ENCODE measurements at regions not wholly inside any gene's neighbourhood (a gene's known extent, or its start where the extent isn't known, plus 50 kb on each side); places are given as distances from the start of the nearest gene placed in this dataset.
"Not testable (repeated sequence)": the region's sequence is repeated elsewhere in the genome, so short reads cannot be mapped to it uniquely, and the experiment has no call there.

DNA sequence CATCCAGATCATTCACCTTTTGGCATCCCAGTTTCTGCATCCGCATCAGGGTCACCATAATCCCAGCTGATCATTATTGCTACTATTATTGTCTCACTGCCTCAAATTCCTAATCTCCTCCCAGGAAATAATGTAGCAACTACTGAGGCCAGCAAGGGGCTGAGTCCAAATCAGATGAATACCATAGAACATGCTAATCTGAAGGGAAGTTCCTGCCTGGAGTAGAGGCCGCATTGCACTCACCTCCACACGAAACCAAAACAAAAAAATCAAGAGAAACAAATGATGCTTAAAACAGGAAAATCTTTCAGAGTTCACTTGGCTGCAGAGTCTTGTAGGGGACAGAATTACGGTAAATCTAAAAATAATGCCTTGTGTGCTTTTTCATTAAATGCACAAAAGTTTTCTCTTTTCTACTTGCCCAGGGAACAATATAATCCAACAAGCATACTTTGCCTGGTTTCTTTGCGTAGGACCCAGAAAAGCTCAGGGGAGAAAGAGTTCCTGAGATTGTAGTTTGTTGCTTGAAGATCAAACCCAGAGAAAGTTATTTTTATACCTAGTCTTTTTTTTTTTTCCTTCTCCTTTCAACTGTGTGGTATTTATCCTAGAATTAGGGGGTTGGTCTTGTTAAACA is 87.7 kb upstream of the KLF4 start:
- WGBS (ENCODE audit: insufficient coverage): 100% methylated on average over 1 of the region's 5 CpGs
- DNase-seq (ENCODE audit: low read depth in 4 of 6, low spot score in 6 of 6): no peak
- Histone ChIP-seq H3K9me3 (ENCODE audit: control insufficient read depth, insufficient read depth, low read length) (no peaks in the 10 kb centered on the region), H3K36me3 (ENCODE audit: control insufficient read depth, insufficient read depth, low read length) (no peaks in the 10 kb centered on the region), H3K27me3 (ENCODE audit: control insufficient read depth, insufficient read depth, low read length) (no peaks in the 10 kb centered on the region), H3K4me3 (ENCODE audit: low read depth, low read length) (no peak overlapping the region), H3K4me1 (ENCODE audit: control insufficient read depth, insufficient read depth, low read length) (no peaks in the 10 kb centered on the region), H3K27ac (ENCODE audit: low read depth, low read length) (no peak overlapping the region)

DNA sequence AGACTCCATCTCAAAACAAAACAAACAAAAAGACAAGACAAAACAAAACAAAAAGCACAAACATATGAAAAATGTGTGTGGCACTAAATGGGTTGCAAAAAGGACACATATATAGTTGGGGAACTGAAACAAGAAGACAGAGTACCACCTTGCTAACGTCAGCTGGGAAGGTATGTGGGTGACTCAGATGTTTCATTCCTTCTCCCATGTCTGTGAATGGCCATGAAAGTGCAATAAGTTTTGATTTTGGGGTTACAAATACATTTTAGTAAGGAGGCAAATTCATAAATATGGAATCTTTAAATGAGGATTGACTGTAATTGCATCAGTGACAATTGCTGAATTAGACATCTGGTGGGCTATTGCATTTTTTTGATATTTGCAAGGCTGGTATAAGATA is 81.6 kb upstream of the KLF4 start:
- H3K36me3 ChIP-seq (ENCODE audit: control insufficient read depth, insufficient read depth, low read length): no peaks in the 10 kb centered on the region
- no peaks in the 10 kb centered on the region for H3K9me3 ChIP-seq (ENCODE audit: control insufficient read depth, insufficient read depth, low read length)
- 80% methylated on average over 1 of the region's 1 CpG for WGBS (ENCODE audit: insufficient coverage)
- H3K27ac ChIP-seq (ENCODE audit: low read depth, low read length): no peak overlapping the region
- no peak overlapping the region for H3K4me3 ChIP-seq (ENCODE audit: low read depth, low read length)
- no peak for DNase-seq (ENCODE audit: low read depth in 4 of 6, low spot score in 6 of 6)
- H3K4me1 ChIP-seq (ENCODE audit: control insufficient read depth, insufficient read depth, low read length): no peaks in the 10 kb centered on the region
- no peaks in the 10 kb centered on the region for H3K27me3 ChIP-seq (ENCODE audit: control insufficient read depth, insufficient read depth, low read length)

DNA sequence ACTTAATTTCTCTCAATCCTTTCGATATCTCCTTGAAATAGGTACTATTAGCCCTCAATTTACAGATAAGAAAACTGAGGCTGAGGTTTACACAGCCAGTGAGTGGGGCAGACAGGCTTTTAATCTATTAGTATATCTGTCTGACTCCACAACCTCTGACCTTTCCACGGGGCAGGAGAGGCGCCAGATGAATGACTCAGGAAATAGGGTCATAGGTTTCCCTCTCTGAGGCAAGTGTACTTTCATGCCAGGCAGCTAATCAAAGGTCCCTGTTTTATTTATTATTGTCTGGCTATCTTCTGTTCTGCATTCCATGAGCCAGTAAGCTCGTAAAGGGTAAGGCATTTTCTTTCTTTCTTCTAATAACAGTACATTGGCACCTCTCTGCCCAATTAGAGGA is 79.6 kb upstream of the KLF4 start:
- 50% methylated on average over 2 of the region's 4 CpGs for WGBS (ENCODE audit: insufficient coverage)
- no peak for DNase-seq (ENCODE audit: low read depth in 4 of 6, low spot score in 6 of 6)
- no peaks in the 10 kb centered on the region for H3K27me3 ChIP-seq (ENCODE audit: control insufficient read depth, insufficient read depth, low read length)
- no peak overlapping the region for H3K4me3 ChIP-seq (ENCODE audit: low read depth, low read length)
- no peaks in the 10 kb centered on the region for H3K36me3 ChIP-seq (ENCODE audit: control insufficient read depth, insufficient read depth, low read length)
- no peaks in the 10 kb centered on the region for H3K4me1 ChIP-seq (ENCODE audit: control insufficient read depth, insufficient read depth, low read length)
- no peaks in the 10 kb centered on the region for H3K9me3 ChIP-seq (ENCODE audit: control insufficient read depth, insufficient read depth, low read length)
- no peak overlapping the region for H3K27ac ChIP-seq (ENCODE audit: low read depth, low read length)

DNA sequence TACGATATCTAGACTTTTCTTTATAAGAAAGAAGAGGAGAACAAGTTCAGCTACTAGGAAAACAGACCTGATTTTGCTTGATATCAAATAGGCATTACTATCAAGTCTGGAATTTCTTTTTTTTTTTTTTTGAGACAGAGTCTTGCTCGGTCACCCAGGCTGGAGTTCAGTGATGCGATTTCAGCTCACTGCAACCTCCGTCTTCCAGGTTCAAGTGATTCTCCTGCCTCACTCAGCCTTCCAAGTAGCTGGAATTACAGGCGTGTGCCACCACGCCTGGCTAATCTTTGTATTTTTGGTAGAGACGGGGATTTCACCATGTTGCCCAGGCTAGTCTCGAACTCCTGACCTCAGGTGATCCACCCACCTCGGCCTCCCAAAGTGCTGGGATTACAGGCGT is 78.8 kb upstream of the KLF4 start:
- not testable (repeated sequence) for DNase-seq (ENCODE audit: low read depth in 4 of 6, low spot score in 6 of 6); H3K4me1 ChIP-seq (ENCODE audit: control insufficient read depth, insufficient read depth, low read length); H3K36me3 ChIP-seq (ENCODE audit: control insufficient read depth, insufficient read depth, low read length); H3K27ac ChIP-seq (ENCODE audit: low read depth, low read length); H3K4me3 ChIP-seq (ENCODE audit: low read depth, low read length); H3K27me3 ChIP-seq (ENCODE audit: control insufficient read depth, insufficient read depth, low read length); H3K9me3 ChIP-seq (ENCODE audit: control insufficient read depth, insufficient read depth, low read length)
- 96% methylated on average over 4 of the region's 10 CpGs for WGBS (ENCODE audit: insufficient coverage)

DNA sequence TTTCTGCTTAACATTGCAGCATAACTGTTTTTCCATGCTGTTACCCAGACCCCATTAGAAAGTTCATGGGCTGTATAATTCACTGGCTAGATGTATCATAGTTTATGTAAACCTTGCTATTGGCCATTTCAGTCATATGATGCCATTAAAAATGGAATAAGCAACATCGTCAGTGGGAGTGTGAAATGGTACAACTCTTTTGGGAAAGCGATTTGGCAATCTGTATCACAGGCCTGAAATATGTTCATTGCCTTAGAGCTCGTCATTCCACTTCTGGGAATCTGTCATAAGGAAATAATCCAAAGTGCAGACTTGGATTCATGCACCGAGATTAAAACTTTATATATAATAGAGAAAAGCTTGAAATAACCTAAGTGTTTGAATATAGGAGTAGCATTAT is 77.9 kb upstream of the KLF4 start:
- H3K27me3 ChIP-seq (ENCODE audit: control insufficient read depth, insufficient read depth, low read length): no peaks in the 10 kb centered on the region
- peak in 1 of 6 donors; percentile 74 for DNase-seq (ENCODE audit: low read depth in 4 of 6, low spot score in 6 of 6)
- no peaks in the 10 kb centered on the region for H3K36me3 ChIP-seq (ENCODE audit: control insufficient read depth, insufficient read depth, low read length)
- WGBS (ENCODE audit: insufficient coverage): 100% methylated on average over 2 of the region's 4 CpGs
- no peak overlapping the region for H3K4me3 ChIP-seq (ENCODE audit: low read depth, low read length)
- no peak overlapping the region for H3K27ac ChIP-seq (ENCODE audit: low read depth, low read length)
- H3K4me1 ChIP-seq (ENCODE audit: control insufficient read depth, insufficient read depth, low read length): no peaks in the 10 kb centered on the region
- H3K9me3 ChIP-seq (ENCODE audit: control insufficient read depth, insufficient read depth, low read length): no peaks in the 10 kb centered on the region

DNA sequence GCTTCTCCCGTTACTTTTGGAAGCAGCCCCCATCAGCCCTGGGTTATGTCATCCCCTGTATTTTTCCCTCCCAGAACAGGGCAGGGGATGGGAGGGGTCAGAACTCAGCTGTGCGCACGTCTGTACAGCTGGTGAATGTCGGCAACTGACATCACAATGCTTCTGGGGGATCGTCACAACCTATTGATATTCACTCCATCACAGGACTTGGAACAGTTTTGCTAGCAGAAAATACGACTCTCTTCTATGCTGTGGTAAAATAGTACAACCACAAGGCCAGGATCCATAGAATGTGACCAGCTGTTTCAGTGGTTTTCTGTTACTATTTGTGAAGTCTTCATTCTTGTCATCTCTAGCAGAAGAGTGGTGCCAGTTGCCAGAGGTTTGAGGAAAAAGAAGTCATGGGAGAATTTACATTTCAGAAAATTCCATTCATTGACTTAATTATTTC is 77.1 kb upstream of the KLF4 start:
- Histone ChIP-seq H3K27ac (ENCODE audit: low read depth, low read length) (no peak overlapping the region), H3K4me1 (ENCODE audit: control insufficient read depth, insufficient read depth, low read length) (no peaks in the 10 kb centered on the region), H3K4me3 (ENCODE audit: low read depth, low read length) (no peak overlapping the region), H3K27me3 (ENCODE audit: control insufficient read depth, insufficient read depth, low read length) (no peaks in the 10 kb centered on the region), H3K36me3 (ENCODE audit: control insufficient read depth, insufficient read depth, low read length) (no peaks in the 10 kb centered on the region), H3K9me3 (ENCODE audit: control insufficient read depth, insufficient read depth, low read length) (no peaks in the 10 kb centered on the region)
- WGBS (ENCODE audit: insufficient coverage): 64% methylated on average over 4 of the region's 6 CpGs
- peak in 1 of 6 donors; percentile 71 for DNase-seq (ENCODE audit: low read depth in 4 of 6, low spot score in 6 of 6)

DNA sequence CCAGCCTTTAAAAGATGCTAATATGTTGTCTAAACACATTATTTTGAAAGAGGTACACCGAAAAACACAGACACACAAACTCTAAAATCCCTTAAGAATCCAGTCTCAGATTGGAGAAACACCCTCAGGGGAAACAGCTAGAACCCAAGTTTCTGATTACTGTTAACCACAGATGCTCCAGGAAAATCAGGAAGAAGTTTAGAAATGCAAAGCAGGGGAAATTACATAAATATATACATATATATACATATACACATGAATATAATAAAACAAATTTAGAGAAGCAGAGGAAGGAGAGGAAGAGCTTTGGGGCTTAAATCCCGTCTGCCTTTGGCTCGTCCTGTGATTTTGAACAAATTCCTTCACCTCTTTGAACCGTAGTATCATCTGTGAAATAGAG is 73.2 kb upstream of the KLF4 start:
- no peaks in the 10 kb centered on the region for H3K9me3 ChIP-seq (ENCODE audit: control insufficient read depth, insufficient read depth, low read length)
- H3K4me1 ChIP-seq (ENCODE audit: control insufficient read depth, insufficient read depth, low read length): no peaks in the 10 kb centered on the region
- H3K4me3 ChIP-seq (ENCODE audit: low read depth, low read length): no peak overlapping the region
- WGBS (ENCODE audit: insufficient coverage): no CpG with 5 or more reads among the region's 4 CpGs
- H3K27ac ChIP-seq (ENCODE audit: low read depth, low read length): no peak overlapping the region
- no peak for DNase-seq (ENCODE audit: low read depth in 4 of 6, low spot score in 6 of 6)
- H3K36me3 ChIP-seq (ENCODE audit: control insufficient read depth, insufficient read depth, low read length): no peaks in the 10 kb centered on the region
- H3K27me3 ChIP-seq (ENCODE audit: control insufficient read depth, insufficient read depth, low read length): no peaks in the 10 kb centered on the region

DNA sequence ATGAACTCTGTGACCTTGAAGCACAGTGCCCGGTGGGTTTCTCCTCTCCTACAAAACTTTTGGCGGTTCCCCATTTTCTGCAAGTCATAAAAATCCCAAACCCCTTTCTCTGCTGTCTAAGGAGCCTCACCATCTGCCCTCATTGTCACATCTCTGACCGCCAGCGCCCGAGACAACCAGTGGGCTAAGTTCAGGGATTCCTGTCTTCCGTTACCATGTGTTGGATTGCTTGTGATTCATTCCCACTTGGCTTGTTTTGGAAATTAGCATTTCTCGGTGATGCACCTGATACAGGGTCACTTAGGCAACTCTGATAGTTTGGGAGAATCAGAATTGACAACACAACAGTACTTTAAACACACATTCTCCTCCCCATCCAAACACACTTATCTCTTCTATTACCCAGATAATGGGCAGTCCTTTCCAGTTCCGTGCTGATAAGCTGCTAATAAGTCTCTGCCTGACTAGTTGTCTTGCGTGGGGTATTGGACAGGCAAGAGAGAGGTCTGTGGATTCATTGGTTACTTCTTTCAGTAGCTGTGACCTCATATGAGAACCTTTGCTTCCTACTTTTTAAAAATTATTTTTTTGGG is 70.0 kb upstream of the KLF4 start:
- Histone ChIP-seq H3K4me1 (ENCODE audit: control insufficient read depth, insufficient read depth, low read length) (no peaks in the 10 kb centered on the region), H3K27me3 (ENCODE audit: control insufficient read depth, insufficient read depth, low read length) (no peaks in the 10 kb centered on the region), H3K9me3 (ENCODE audit: control insufficient read depth, insufficient read depth, low read length) (no peaks in the 10 kb centered on the region), H3K4me3 (ENCODE audit: low read depth, low read length) (no peak overlapping the region), H3K27ac (ENCODE audit: low read depth, low read length) (no peak overlapping the region), H3K36me3 (ENCODE audit: control insufficient read depth, insufficient read depth, low read length) (no peaks in the 10 kb centered on the region)
- WGBS (ENCODE audit: insufficient coverage): 85% methylated on average over 6 of the region's 9 CpGs
- no peak for DNase-seq (ENCODE audit: low read depth in 4 of 6, low spot score in 6 of 6)

DNA sequence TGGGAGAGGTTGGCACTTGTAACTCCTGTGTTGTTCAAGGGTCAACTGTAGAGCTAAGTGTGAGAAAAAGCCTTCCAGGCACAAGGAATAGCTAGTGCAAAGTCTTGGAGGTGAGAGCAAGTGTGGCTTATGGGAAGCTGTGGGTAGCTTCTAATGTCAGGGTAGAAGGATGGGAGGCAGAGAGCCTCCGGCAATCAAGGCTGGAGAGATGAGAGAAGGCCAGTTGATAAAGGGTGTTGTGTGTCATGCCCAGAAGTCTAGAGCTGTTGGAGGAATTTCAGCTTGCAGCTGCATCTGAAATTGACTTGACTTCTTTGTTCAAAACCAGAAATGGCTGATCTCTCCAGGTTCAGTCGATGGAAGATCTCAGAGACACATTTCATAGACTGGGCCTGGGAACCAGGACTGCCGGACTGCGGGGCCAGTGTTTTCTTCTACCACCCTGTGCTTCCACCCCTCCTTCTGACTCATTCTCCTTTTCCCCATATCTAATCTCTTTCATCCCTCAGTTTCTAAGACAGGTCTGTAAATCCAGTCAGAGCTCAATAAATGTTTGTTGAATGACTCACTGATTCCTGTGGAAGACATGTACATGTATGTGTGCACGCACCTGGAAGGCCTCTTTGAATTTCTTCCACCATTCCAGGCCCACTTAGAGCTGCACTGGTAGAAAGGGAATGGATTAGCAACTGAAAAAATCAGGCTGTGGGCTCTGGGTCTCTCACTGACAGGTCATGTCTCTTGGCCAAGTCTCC is 67.8 kb upstream of the KLF4 start:
- H3K27me3 ChIP-seq (ENCODE audit: control insufficient read depth, insufficient read depth, low read length): no peaks in the 10 kb centered on the region
- no peak for DNase-seq (ENCODE audit: low read depth in 4 of 6, low spot score in 6 of 6)
- H3K4me1 ChIP-seq (ENCODE audit: control insufficient read depth, insufficient read depth, low read length): no peaks in the 10 kb centered on the region
- 84% methylated on average over 4 of the region's 5 CpGs for WGBS (ENCODE audit: insufficient coverage)
- H3K4me3 ChIP-seq (ENCODE audit: low read depth, low read length): no peak overlapping the region
- no peaks in the 10 kb centered on the region for H3K36me3 ChIP-seq (ENCODE audit: control insufficient read depth, insufficient read depth, low read length)
- H3K27ac ChIP-seq (ENCODE audit: low read depth, low read length): no peak overlapping the region
- H3K9me3 ChIP-seq (ENCODE audit: control insufficient read depth, insufficient read depth, low read length): no peaks in the 10 kb centered on the region

DNA sequence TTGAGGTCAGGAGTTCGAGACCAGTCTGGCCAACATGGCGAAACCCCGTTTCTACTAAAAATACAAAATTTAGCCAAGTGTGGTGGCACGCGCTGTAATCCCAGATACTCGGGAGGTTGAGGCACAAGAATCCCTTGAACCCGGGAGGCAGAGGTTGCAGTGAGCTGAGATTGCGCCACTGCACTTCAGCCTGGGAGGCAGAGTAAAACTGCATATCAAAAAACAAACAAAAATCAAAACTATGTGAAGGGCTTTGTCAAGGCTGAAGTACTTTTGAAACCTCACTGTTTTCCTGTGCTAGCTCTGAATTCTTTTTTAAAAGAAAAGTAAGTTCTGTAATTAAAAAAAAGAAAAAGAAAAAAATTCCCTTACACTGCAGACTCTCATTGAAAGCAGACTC is 65.1 kb upstream of the KLF4 start:
- Histone ChIP-seq H3K4me1 (ENCODE audit: control insufficient read depth, insufficient read depth, low read length) (no peaks in the 10 kb centered on the region), H3K36me3 (ENCODE audit: control insufficient read depth, insufficient read depth, low read length) (no peaks in the 10 kb centered on the region), H3K9me3 (ENCODE audit: control insufficient read depth, insufficient read depth, low read length) (no peaks in the 10 kb centered on the region), H3K27ac (ENCODE audit: low read depth, low read length) (no peak overlapping the region), H3K27me3 (ENCODE audit: control insufficient read depth, insufficient read depth, low read length) (no peaks in the 10 kb centered on the region), H3K4me3 (ENCODE audit: low read depth, low read length) (no peak overlapping the region)
- DNase-seq (ENCODE audit: low read depth in 4 of 6, low spot score in 6 of 6): no peak
- 92% methylated on average over 4 of the region's 8 CpGs for WGBS (ENCODE audit: insufficient coverage)
